HG02884 (cell line): ENCODE measurements at regions not wholly inside any gene's neighbourhood (a gene's known extent, or its start where the extent isn't known, plus 50 kb on each side); places are given as distances from the start of the nearest gene placed in this dataset.
"Not testable (repeated sequence)": the region's sequence is repeated elsewhere in the genome, so short reads cannot be mapped to it uniquely, and the experiment has no call there.

Source experiments
- ATAC-seq: cut with Tn5 transposase; IDR thresholded peaks from one replicate; pipeline ENCODE4 v1.9.1; 2021; ENCODE audit warnings: mild to moderate bottlenecking, moderate library complexity; ENCODE audit not compliant: unreplicated experiment

GRCh38 chr1:96865731-96866685, 144.4 kb downstream of the PTBP2 start:
- no peak for ATAC-seq

- no peak for ATAC-seq
Observed at GRCh38 chr1:96872757-96873156, 151.2 kb downstream of the PTBP2 start.

DNA sequence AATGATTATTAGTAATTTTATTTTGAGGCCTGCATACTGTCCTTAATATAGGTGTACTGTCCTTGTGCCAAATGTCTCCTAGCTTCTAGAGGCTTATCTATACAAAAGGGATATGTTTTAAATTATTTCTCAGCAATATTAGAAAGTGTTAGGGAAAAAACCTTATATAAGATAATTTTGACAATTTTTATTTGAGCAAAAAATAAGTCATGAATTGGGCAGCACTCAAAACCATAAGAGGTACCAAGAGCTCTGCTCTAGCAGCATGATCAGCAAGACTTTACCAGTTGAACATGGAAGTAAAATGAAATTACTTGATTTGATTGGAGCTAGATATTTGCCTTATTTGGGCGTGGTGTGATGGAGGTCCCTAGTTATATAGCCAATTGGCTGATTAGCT, 157.1 kb downstream of the PTBP2 start:
- no peak for ATAC-seq

- ATAC-seq, result no peak
Observed at GRCh38 chr1:96880626-96881025, 159.0 kb downstream of the PTBP2 start.

DNA sequence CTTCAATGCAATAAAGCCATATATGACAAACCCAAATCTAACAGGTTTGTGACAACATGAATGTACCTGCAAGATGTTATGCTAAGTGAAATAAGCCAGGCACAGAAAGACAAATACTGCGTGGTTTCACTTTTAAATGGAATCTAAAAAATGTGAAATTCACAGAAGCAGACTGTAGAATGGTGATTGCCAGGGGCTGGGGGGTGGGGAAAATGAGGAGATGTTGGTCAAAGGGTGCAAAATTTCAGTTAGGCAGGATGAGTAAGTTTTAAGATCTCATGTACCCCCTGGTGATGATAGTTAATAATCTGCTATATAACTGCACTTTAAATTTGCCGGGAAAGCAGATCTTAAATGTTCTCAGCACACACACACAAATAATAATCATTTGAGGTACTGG, 160.5 kb downstream of the PTBP2 start:
- no peak for ATAC-seq

DNA sequence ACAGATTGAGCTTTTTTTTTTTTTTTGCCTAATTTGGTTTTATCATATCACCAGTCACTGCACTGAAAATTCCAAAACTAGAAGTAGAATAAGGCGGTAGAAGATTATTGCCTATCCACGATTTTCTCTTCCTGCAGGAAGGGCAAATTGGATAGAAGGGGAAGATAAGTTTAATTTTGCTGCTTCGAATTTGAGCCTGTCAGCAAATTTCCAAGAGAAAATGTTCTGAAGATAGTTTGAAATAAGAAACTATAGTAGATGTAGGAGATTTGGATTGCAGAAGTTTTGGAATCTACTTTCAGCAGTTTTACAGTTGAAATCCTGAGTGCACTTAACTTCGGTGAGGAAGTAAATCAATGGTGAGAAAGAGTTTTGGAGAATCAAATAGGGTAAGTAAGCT, 164.9 kb downstream of the PTBP2 start:
- no peak for ATAC-seq

GRCh38 chr1:96887501-96887900, 165.9 kb downstream of the PTBP2 start:
- no peak for ATAC-seq

DNA sequence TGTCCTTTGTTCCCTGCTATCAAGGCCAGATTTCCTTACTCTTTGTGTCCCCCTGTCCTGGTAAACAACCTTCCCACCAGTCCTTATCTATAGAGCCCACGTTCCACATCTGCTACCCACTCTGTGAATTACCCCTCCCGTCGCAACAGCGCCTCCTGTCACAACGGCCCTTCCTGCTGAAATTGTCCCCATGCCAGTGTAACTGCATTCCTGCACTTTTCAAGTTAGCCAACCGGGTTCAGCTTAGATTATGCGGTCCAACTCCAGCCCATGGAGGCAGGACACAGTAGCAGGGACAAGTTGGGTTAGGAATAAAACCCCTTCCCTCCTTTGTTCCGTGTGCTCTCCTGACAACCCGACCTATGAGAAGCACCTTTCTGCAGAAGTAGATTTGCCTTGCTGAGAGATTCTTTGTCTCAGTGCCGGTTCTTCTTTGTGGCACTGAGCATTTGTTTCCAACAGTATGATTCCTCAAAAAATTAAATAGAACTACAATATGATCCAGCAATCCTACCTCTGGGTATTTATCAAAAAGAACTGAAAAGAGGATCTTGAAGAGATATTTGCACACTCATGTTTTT, 180.3 kb downstream of the PTBP2 start:
- no peak for ATAC-seq

- no peak for ATAC-seq
Observed at GRCh38 chr1:96912248-96912647, 190.7 kb downstream of the PTBP2 start.

DNA sequence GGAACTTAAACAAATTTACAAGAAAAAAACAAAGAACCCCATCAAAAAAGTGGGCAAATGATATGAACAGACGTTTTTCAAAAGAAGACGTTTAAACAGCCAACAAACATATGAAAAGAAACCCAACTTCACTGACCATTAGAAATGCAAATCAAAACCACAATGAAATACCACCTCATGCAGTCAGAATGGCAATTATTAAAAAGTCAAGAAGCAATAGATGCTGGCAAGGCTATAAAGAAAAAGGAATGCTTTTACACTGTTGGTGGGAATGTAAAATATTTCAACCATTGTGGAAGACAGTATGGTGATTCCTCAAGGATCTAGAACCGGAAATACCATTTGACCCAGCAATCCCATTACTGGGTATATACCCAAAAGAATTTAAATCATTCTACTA, 194.1 kb downstream of the PTBP2 start:
- ATAC-seq, result not testable (repeated sequence)

- no peak for ATAC-seq
Observed at GRCh38 chr1:96918406-96918805, 196.8 kb downstream of the PTBP2 start.

- ATAC-seq, result no peak
Observed at GRCh38 chr1:96922181-96922580, 200.6 kb downstream of the PTBP2 start.

GRCh38 chr1:96923753-96924152, 202.2 kb downstream of the PTBP2 start:
- no peak for ATAC-seq

DNA sequence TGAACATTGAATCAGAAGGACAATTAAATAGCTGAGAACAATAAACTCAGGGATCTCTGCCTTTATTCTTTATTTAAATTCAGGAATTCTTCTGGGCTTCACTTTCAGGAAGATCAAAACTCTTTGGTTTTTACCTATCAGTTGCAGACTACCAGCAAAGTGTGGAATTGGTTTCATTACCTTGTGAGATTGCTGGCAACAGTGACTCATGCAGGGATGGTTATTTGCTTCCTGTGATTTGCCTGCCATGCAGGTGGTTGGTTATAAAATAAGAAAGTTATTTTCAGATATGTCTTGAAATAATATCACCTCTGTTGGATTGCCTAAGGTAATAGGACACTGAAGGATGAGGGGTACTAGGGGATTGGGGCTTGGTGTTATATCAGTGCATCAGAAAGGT, 204.6 kb downstream of the PTBP2 start:
- no peak for ATAC-seq

DNA sequence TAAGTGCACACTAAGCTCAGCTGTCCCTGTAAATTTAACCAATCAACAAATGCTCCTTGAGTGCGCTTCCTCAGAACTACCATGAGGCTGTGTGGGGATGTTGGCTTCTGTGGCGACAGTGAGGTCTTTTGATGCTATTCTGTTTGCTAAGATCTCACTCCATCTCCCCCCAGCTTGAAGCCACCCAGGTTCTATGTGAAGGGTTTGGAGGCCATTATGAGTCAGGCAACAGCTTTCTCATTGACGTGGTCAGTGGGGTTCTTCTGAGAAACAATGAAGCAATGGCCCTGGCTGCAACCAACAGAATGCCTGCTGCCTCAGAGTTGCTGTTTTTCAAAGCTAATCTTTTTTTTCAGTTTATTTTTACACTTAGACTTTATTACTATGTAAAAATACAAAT, 205.5 kb downstream of the PTBP2 start:
- ATAC-seq, result no peak

DNA sequence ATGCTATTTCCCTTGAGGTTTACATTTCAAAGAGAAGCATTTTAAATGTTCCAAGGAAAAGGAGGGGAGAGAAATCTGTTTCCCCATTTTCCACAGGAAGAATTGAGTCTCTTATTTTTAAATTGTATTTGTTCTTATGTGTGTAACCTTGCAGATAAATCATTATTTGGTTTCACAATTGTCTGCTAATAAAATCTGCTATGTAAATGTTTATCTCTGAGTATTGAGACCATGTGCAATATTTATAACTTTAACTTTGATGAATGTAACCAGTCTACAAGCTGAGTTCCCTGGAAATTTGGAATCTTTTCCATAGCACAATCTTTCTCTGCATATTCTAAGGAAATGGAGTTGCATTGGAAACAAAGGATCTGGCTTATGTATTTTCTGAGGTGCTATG, 209.6 kb downstream of the PTBP2 start:
- no peak for ATAC-seq

- ATAC-seq, result no peak
Observed at GRCh38 chr1:96934282-96934681, 212.7 kb downstream of the PTBP2 start.

DNA sequence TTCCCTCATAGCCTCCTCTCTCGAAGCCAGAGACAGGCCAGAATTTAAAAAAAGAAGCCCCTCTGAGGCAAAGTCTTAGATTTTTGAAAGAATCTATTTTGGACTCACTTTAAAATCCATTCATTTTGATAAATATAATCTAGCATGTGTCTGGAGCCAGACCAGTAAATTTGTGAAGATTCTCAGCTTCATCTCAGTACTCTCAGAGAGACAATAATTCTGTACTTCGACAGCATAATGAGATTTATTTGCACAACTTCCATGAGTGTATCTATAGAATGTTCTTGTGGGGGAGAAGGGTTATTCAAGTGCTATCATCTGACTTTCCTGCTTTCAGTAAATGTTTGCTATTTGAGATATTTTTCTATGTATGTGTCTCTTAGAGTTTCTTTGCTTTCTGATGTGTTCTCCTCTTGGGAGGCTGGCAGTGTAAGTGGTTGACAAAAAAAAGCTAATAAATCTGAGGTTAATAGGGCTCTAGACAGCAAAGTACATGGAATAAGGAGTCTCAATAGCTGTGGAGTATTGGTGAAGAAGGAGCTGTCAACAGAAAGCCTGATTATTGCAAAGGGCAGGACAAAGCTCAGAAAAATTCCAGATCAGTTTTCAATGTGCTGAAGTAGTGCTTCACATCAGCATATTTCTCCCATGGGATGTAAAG, 223.0 kb downstream of the PTBP2 start:
- no peak for ATAC-seq

DNA sequence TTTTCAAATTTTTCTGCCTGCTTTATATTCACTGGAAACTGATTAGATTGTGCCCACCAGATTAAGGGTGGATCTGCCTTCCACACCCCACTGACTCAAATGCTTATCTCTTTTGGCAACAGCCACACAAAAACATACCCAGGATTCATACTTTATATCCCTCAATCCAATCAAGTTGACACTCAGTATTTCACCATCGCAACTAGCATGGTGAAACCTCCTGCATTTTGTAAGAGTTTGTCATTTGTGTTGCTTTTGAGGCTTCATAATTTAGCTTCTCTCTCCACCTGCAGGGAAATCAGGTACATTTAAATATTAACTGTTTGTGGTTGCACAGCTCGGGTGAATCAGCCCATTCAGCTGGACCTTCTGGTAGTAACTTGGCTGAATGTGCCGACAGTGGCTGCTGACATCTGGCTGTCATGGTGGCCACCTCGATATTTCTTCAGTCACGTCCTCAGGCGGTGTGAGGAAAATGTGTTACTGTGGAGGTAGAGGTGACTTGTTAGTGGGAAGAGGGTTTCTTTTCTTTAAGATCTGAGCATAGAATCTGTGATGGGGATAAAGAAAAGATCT, 224.0 kb downstream of the PTBP2 start:
- no peak for ATAC-seq

GRCh38 chr1:96955307-96956012, 233.9 kb downstream of the PTBP2 start:
- no peak for ATAC-seq

GRCh38 chr1:96962216-96962615, 240.6 kb downstream of the PTBP2 start:
- ATAC-seq, result no peak
